ENCODE measurements at regions not wholly inside any gene's neighbourhood (a gene's known extent, or its start where the extent isn't known, plus 50 kb on each side); places are given as distances from the start of the nearest gene placed in this dataset.

DNA sequence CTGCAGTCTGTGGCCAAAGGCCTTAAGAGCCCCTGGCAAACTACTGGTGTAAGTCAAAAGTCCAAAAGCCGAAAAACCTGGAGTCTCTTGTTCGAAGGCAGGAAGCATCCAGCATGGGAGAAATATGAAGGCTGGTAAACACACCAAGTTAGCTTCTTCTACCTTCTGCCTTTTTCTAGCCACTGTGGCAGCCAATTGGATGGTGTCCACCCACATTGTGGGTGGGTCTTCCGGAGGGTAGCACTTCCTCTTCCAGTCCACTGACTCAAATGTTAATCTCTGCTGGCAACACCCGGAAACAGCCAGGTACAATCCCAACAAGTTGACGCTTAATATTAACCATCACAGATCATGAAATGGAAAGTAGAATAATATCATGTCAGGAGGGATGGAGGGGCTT, 827.6 kb downstream of the SORCS1 start:
- intact Hi-C loops (cut with DNase I; ENCODE audit: low total_unique reads), result no loop called here
- no peak for TF ChIP-seq CTCF (IDR thresholded peaks at IDR 0.05)
- H3K4me3 ChIP-seq, result no peak overlapping the region
- no peak for DNase-seq
- H3K27ac ChIP-seq, result no peak overlapping the region
- H3K27me3 ChIP-seq, result no peaks in the 10 kb centered on the region
- no peaks in the 10 kb centered on the region for H3K9me3 ChIP-seq
- H3K4me1 ChIP-seq, result no peaks in the 10 kb centered on the region
- no peaks in the 10 kb centered on the region for H3K36me3 ChIP-seq

GRCh38 chr10:106327747-106328146, 836.8 kb downstream of the SORCS1 start:
- intact Hi-C loops (cut with DNase I; ENCODE audit: low total_unique reads), result no loop called here
- no peaks in the 10 kb centered on the region for H3K36me3 ChIP-seq
- H3K9me3 ChIP-seq, result peaks cover 0 to 21% (median 11%) of the 10 kb centered on the region in 3 donors
- H3K27me3 ChIP-seq, result no peaks in the 10 kb centered on the region
- no peak overlapping the region for H3K27ac ChIP-seq
- no peak for DNase-seq
- no peak overlapping the region for H3K4me3 ChIP-seq
- no peak for TF ChIP-seq CTCF (IDR thresholded peaks at IDR 0.05)
- no peaks in the 10 kb centered on the region for H3K4me1 ChIP-seq

DNA sequence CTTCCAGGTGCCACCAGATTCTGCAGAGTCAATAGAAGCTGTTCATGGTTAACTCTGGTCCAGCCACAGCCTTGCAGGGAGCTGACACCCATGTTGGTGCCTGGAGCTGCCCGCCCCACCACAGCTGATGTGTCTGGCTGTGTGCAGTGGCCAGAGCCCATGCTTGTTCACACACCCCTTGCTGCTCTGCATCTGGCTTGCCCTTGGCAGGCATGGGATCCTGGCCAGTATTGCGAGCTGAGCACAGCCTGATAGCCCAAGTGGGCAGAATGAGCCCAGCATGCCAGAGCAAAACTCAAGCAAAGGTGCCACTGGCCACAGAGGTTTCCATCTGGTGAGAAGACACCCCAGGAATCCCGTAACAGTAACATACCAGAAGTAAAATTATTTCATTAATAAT, 843.6 kb downstream of the SORCS1 start:
- Histone ChIP-seq H3K4me1 (no peaks in the 10 kb centered on the region), H3K36me3 (no peaks in the 10 kb centered on the region), H3K27ac (no peak overlapping the region), H3K27me3 (no peaks in the 10 kb centered on the region), H3K9me3 (no peaks in the 10 kb centered on the region), H3K4me3 (no peak overlapping the region)
- DNase-seq, result no peak
- TF ChIP-seq CTCF (IDR thresholded peaks at IDR 0.05), result no peak
- intact Hi-C loops (cut with DNase I; ENCODE audit: low total_unique reads), result no loop called here

- Histone ChIP-seq H3K27ac (no peak overlapping the region), H3K4me3 (no peak overlapping the region), H3K9me3 (no peaks in the 10 kb centered on the region), H3K4me1 (no peaks in the 10 kb centered on the region), H3K36me3 (no peaks in the 10 kb centered on the region), H3K27me3 (no peaks in the 10 kb centered on the region)
- intact Hi-C loops (cut with DNase I; ENCODE audit: low total_unique reads), result no loop called here
- TF ChIP-seq CTCF (IDR thresholded peaks at IDR 0.05), result no peak
- no peak for DNase-seq
Measured at GRCh38 chr10:106320078-106320477, 844.4 kb downstream of the SORCS1 start.

DNA sequence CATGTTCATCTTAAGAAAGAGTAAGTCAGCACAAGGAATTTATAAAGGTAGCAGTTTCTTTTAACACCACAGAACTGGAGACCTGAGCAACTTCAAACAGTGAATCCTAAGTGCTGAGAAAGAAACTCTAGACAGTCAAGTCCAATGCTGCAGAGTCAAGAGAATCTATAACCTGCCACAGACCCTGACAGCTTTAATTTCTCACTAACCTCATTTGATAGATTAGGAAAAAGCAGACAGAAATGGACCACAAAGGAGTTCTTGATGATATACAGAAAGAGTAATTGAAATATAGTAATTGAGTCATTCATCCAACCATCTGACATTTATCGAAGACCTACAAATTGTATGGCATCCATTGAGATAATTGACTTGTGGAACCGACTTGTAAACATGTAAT, 847.0 kb downstream of the SORCS1 start:
- no peak for TF ChIP-seq CTCF (IDR thresholded peaks at IDR 0.05)
- Histone ChIP-seq H3K9me3 (no peaks in the 10 kb centered on the region), H3K36me3 (no peaks in the 10 kb centered on the region), H3K27me3 (no peaks in the 10 kb centered on the region), H3K4me1 (no peaks in the 10 kb centered on the region), H3K4me3 (no peak overlapping the region), H3K27ac (no peak overlapping the region)
- intact Hi-C loops (cut with DNase I; ENCODE audit: low total_unique reads), result no loop called here
- no peak for DNase-seq

GRCh38 chr10:106313041-106313440, 851.5 kb downstream of the SORCS1 start:
- TF ChIP-seq CTCF (IDR thresholded peaks at IDR 0.05), result no peak
- H3K27me3 ChIP-seq, result no peaks in the 10 kb centered on the region
- H3K27ac ChIP-seq, result no peak overlapping the region
- H3K36me3 ChIP-seq, result no peaks in the 10 kb centered on the region
- intact Hi-C loops (cut with DNase I; ENCODE audit: low total_unique reads), result no loop called here
- no peak for DNase-seq
- no peak overlapping the region for H3K4me3 ChIP-seq
- no peaks in the 10 kb centered on the region for H3K4me1 ChIP-seq
- H3K9me3 ChIP-seq, result no peaks in the 10 kb centered on the region

Data from tibial artery (tissue), 4 donors.